Vagina (tissue), 2 donors: ENCODE measurements at regions not wholly inside any gene's neighbourhood (a gene's known extent, or its start where the extent isn't known, plus 50 kb on each side); places are given as distances from the start of the nearest gene placed in this dataset.

ENCODE experiments used
- DNase-seq, 2 donors: peaks; one replicate each; pipeline ENCODE4 v3.0.0-alpha.2; 2017; ENCODE audit errors: extremely low spot score in 2 of 2
- H3K27ac ChIP-seq: fragments of 200-600 bp; sonication (generic); one replicate; pipeline ENCODE4 v1.5.1; 2019
- H3K27me3 ChIP-seq: fragments of 200-600 bp; sonication (generic); one replicate; pipeline ENCODE4 v1.5.1; 2019
- H3K36me3 ChIP-seq, 2 donors: fragments of 200-600 bp; sonication (generic); one replicate each; pipeline ENCODE4 v1.5.1; 2017 to 2019
- H3K4me1 ChIP-seq: fragments of 200-600 bp; sonication (generic); one replicate; pipeline ENCODE4 v1.5.1; 2019
- H3K4me3 ChIP-seq, 2 donors: fragments of 200-600 bp; sonication (generic); 1 replicate in 1 of 2; 2 replicates in 1 of 2; pipeline ENCODE4 v1.5.1; 2016 to 2019
- H3K9me3 ChIP-seq: fragments of 200-600 bp; sonication (generic); one replicate; pipeline ENCODE4 v1.5.1; 2019
- POLR2A ChIP-seq, 2 donors: fragments of 450-650 bp; IDR thresholded peaks; one replicate each; pipeline ENCODE4 v1.6.1; 2017; ENCODE audit warnings: antibody characterized with exemption in 2 of 2, mild to moderate bottlenecking in 2 of 2, moderate library complexity in 2 of 2
- POLR2AphosphoS5 ChIP-seq, 2 donors: sonication (generic); formaldehyde crosslinking; IDR thresholded peaks; one replicate each; pipeline ENCODE4 v1.9.0; 2017; ENCODE audit warnings: antibody characterized with exemption in 2 of 2, mild to moderate bottlenecking in 2 of 2, low read depth in 1 of 2; ENCODE audit not compliant: insufficient read depth in 1 of 2
- intact Hi-C: fragments of 100-400 bp; cut with DNase I; formaldehyde crosslinking; loops from one replicate; pipeline ENCODE4 v1.15.1; 2023
- TF ChIP-seq, protein P1 (sequence below), 3 experiments: fragments of 450-650 bp in 2 of 3; fragments of 200-600 bp in 1 of 3; sonication (generic) in 1 of 3; IDR thresholded peaks; one replicate each; pipeline ENCODE4 v1.5.1; 2017 to 2019; ENCODE audit warnings: antibody characterized with exemption in 3 of 3, mild to moderate bottlenecking in 2 of 3, moderate library complexity in 2 of 3

DNA sequence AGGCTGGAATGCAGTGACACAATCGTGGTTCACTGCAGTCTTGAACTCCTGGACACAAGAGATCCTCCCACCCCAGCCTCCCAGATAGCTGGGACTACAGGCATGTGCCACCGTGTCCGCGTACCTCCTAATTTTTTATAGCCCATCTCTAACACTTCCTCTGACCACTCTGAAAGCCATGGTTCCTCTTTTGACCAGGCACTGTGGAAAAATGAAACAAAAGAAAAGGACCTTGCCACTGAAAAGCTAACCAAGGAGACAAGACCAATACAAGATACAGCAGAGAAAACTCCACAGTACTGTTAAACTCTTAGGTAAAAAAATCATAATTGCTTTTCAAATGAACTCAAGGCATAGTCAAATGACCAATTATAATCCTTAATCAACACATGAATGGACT lies 233.3 kb downstream of the NEDD1 start:
- no peaks in the 10 kb centered on the region for H3K4me1 ChIP-seq
- no peaks in the 10 kb centered on the region for H3K27me3 ChIP-seq
- intact Hi-C loops = no loop called here

DNA sequence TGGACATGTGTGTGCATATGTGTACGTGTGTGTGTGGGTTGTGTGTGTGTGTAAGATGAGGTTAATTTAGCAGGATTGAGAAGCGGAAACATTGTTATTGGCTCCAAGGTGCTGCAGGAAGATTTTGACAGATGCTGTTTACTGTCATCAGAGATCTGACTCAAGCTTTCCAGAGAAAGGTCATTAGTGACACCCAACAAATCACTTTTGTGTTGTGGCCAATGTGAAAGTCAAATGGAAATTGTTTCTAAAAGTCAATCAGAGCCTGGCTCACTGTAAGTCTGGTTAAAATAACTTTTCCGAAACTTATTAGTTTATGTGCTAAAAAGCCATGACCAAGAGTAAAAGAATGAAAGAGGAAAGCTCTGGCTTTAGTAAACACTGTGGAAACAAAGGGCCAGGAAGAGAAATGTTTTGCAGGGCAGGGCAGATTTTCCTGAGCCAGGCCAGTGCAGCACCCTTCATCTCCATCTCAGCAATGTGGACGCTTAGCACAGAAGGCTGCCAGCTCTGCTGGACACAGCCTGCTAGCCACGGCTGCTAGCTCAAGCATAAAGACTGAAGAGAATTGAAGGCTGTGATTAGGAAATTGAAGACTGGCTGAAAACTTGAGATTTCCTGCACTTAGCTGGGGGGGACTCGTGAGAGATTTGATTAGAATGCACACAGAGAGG lies 235.8 kb downstream of the NEDD1 start:
- no peak for TF ChIP-seq POLR2AphosphoS5 (IDR thresholded peaks at IDR 0.05; ENCODE audit: insufficient read depth in 1 of 2, low read depth in 1 of 2)
- no peak for TF ChIP-seq POLR2A (IDR thresholded peaks at IDR 0.05)
- TF ChIP-seq, protein P1, sequence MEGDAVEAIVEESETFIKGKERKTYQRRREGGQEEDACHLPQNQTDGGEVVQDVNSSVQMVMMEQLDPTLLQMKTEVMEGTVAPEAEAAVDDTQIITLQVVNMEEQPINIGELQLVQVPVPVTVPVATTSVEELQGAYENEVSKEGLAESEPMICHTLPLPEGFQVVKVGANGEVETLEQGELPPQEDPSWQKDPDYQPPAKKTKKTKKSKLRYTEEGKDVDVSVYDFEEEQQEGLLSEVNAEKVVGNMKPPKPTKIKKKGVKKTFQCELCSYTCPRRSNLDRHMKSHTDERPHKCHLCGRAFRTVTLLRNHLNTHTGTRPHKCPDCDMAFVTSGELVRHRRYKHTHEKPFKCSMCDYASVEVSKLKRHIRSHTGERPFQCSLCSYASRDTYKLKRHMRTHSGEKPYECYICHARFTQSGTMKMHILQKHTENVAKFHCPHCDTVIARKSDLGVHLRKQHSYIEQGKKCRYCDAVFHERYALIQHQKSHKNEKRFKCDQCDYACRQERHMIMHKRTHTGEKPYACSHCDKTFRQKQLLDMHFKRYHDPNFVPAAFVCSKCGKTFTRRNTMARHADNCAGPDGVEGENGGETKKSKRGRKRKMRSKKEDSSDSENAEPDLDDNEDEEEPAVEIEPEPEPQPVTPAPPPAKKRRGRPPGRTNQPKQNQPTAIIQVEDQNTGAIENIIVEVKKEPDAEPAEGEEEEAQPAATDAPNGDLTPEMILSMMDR (IDR thresholded peaks at IDR 0.05) = no peak
- H3K27me3 ChIP-seq = no peaks in the 10 kb centered on the region
- no peak for DNase-seq
- H3K4me3 ChIP-seq = no peak overlapping the region
- H3K36me3 ChIP-seq = no peaks in the 10 kb centered on the region
- no peaks in the 10 kb centered on the region for H3K9me3 ChIP-seq
- intact Hi-C loops = no loop called here
- H3K4me1 ChIP-seq = no peaks in the 10 kb centered on the region
- H3K27ac ChIP-seq = no peak overlapping the region

More for the DNA sequence above, 233.3 kb downstream of the NEDD1 start:
- H3K27ac ChIP-seq = no peak overlapping the region
- no peaks in the 10 kb centered on the region for H3K9me3 ChIP-seq
- DNase-seq = no peak
- H3K4me3 ChIP-seq = no peak overlapping the region
- TF ChIP-seq POLR2AphosphoS5 (IDR thresholded peaks at IDR 0.05; ENCODE audit: insufficient read depth in 1 of 2, low read depth in 1 of 2) (no peak), POLR2A (IDR thresholded peaks at IDR 0.05) (no peak)
- TF ChIP-seq, protein P1 (IDR thresholded peaks at IDR 0.05) = no peak
- no peaks in the 10 kb centered on the region for H3K36me3 ChIP-seq

DNA sequence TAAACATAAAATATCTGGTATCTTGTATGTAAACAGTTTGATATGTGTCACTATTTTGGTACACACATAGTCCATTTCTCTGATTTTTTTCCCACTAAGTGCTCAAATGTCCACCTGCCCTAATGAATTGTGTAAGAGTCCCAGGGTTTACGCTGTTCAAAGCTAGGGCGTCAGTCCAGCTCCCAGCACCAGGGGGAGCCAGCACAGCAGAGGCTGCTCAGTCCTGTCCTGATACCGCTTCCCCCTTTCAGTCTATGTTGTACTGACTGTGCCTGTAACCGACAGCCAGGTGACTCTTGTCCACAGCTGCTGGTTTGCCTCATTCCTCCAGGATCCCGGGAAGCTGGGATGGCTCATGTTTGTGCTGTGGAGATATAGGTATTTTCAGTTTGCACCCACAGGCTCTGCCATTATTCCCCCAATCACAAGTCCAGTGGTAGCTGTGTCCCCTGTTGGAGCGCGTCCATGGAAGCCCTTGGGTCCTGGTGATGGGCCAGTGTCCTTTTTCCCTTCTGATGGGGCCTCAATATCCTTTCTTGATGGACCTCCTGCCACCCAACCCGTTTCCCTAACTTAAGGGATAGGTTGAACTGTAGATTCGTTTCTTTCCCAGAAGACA lies 242.0 kb downstream of the NEDD1 start:
- no peak for DNase-seq
- Histone ChIP-seq H3K4me1 (no peaks in the 10 kb centered on the region), H3K4me3 (no peak overlapping the region), H3K27me3 (no peaks in the 10 kb centered on the region), H3K36me3 (no peaks in the 10 kb centered on the region), H3K27ac (no peak overlapping the region), H3K9me3 (no peaks in the 10 kb centered on the region)
- intact Hi-C loops = no loop called here
- TF ChIP-seq POLR2AphosphoS5 (IDR thresholded peaks at IDR 0.05; ENCODE audit: insufficient read depth in 1 of 2, low read depth in 1 of 2) (no peak), POLR2A (IDR thresholded peaks at IDR 0.05) (no peak)
- TF ChIP-seq, protein P1 (IDR thresholded peaks at IDR 0.05) = peak in 2 of 3 experiments; percentile 6 to 41

DNA sequence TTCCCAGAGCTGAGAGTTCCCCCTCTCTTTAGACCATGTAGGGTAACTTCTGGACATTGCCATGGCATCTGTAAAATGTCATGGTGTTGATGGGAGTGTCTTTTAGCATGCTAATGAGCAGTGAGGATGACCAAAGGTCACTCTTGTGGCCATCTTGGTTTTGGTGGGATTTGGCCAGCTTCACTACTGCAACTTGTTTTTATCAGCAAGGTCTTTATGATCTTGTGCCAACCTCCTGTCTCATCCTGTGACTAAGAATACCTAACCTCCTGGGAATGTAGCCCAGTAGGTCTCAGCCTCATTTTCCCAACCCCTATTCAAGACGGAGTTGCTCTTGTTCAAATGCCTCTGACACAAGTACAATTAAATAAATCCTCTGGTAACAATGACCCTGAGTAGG lies 244.4 kb downstream of the NEDD1 start:
- no peaks in the 10 kb centered on the region for H3K27me3 ChIP-seq
- H3K36me3 ChIP-seq = no peaks in the 10 kb centered on the region
- H3K4me1 ChIP-seq = no peaks in the 10 kb centered on the region
- DNase-seq = no peak
- H3K4me3 ChIP-seq = no peak overlapping the region
- intact Hi-C loops = no loop called here
- H3K27ac ChIP-seq = no peak overlapping the region
- no peaks in the 10 kb centered on the region for H3K9me3 ChIP-seq
- TF ChIP-seq POLR2AphosphoS5 (IDR thresholded peaks at IDR 0.05; ENCODE audit: insufficient read depth in 1 of 2, low read depth in 1 of 2) (no peak), POLR2A (IDR thresholded peaks at IDR 0.05) (no peak)
- TF ChIP-seq, protein P1 (IDR thresholded peaks at IDR 0.05) = no peak

DNA sequence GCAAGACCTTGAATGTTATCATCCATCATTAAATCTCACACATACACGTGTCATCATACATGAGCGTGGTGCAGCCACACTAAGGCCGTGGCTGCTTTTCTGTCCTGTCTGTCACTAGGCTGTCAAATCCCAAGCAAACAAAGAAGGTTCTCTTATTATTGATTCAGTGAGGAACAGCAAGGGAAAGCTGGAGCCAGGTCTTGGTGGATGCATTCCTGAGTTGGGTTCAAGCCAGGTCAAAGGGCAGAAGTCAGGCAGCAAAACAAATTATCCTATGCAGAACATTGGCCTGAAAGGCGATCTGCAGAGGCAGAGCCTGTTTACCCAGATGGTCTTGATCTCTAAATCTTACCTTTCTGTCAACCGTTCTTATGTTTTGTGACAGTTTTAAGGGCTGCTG lies 252.3 kb downstream of the NEDD1 start:
- TF ChIP-seq, protein P1 (IDR thresholded peaks at IDR 0.05) = no peak
- no peak for TF ChIP-seq POLR2AphosphoS5 (IDR thresholded peaks at IDR 0.05; ENCODE audit: insufficient read depth in 1 of 2, low read depth in 1 of 2)
- TF ChIP-seq POLR2A (IDR thresholded peaks at IDR 0.05) = no peak
- DNase-seq = no peak
- Histone ChIP-seq H3K4me3 (no peak overlapping the region), H3K36me3 (no peaks in the 10 kb centered on the region), H3K27ac (no peak overlapping the region), H3K27me3 (no peaks in the 10 kb centered on the region), H3K4me1 (no peaks in the 10 kb centered on the region), H3K9me3 (no peaks in the 10 kb centered on the region)
- intact Hi-C loops = no loop called here
